Nucleus accumbens (tissue), 56 donors: ENCODE measurements at regions not wholly inside any gene's neighbourhood (a gene's known extent, or its start where the extent isn't known, plus 50 kb on each side); places are given as distances from the start of the nearest gene placed in this dataset.

Source experiments
- DNase-seq, 56 donors: peaks; one replicate each; lab custom pipeline; 2025; lab: John Stamatoyannopoulos, UW

DNA sequence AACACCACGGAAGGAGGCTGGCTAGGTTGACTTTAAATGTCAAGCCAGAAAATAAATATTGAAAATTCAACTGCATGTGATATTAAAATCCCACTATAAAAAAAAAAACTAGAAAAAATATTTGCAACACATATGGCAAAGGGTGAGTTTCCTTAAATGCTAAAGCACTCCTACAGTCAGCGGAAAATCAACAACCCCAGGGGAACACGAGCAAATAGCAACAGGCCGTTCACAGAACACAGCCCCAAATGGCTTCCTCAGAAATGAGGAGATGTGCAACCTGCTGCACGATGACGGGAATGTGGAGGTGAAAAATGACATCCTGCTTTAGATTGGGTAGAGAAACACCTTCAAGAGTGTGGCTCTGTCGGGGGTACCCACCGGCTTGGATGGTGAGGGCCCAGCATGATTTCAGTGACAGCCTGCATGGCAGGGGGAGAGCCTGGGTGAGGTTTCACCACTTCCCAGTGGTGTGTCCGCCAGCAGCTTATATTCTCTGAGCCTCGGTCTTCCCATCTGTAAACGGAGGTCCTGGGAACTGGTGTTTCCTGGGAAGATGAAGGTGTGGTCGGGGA lies 157.9 kb upstream of the GLI2 start:
- no peak for DNase-seq

- DNase-seq: no peak
Measured at GRCh38 chr2:120578576-120579352, 156.9 kb upstream of the GLI2 start.

GRCh38 chr2:120579916-120580685 lies 155.6 kb upstream of the GLI2 start:
- peak in 6 of 56 donors; percentile 5 to 32 (median 20) for DNase-seq

DNA sequence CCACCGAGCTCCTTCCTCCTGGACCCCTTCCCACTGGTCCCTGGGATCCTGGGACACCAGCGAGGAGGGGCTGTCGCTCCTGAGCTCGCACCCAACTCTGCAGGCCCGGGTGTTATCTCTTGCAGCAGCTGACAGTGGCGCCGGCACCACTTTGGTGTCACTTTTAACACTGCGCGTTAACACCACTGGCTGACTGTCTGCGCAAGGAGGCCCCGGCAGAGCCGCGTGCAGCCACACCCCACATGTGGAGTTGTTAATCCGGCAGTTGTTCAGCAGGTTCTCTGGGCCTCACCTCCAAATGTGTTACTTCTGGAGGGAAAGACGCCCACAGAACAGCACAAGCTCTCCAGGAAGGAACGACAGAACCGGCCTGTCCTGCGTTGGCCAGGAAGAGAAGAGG lies 155.0 kb upstream of the GLI2 start:
- DNase-seq: no peak

DNA sequence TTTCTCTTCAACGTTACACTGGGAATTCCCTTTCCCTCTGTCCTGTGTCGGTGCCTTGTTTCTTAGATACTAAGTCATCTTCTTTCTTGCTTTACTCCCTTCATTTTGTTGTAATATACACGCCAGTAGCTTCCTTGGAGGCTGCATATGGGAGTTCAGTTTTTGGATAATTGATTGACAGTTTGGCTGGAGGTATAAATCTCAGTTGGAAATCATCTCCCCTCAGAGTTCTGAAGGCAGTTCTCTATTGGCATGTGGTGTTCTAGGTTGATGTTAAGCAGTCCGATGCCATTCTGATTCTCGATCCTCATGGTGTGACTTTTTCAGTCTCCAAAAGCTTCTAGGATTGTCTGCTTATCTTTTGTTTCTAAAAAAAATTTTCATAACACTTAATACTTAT lies 152.5 kb upstream of the GLI2 start:
- no peak for DNase-seq

DNA sequence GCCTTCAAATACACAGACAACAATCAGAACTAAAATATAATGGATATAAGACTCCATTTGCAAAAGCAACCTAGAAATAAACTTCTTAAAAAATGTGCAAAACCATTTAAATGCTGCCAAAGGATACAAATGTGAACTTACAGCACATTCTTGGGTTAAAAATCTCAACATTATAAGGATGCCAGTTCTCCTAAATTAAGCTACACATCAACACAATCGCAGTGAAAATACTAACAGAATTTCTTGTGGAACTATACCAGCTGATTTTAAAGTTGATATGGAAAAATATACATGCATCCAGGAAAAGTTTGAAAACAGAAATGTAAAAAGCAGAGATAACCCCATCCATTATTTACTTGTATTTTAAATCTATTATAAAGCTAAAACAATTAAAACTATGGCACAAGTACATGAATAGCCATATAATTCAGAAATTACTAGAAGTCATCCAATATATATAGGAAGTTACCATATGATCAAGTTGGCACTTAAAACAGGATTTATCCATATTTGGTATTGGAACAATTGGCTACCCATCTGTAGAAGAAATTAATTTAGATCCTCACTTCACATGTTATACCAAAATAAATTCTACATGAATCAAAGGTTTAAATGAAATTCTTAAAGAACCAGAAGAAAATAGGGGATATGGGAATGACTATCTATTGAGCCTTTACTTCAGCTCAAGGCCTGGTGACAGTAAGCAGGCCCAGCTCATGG lies 151.7 kb upstream of the GLI2 start:
- no peak for DNase-seq

- no peak for DNase-seq
Measured at GRCh38 chr2:120586507-120587278, 149.0 kb upstream of the GLI2 start.

DNA sequence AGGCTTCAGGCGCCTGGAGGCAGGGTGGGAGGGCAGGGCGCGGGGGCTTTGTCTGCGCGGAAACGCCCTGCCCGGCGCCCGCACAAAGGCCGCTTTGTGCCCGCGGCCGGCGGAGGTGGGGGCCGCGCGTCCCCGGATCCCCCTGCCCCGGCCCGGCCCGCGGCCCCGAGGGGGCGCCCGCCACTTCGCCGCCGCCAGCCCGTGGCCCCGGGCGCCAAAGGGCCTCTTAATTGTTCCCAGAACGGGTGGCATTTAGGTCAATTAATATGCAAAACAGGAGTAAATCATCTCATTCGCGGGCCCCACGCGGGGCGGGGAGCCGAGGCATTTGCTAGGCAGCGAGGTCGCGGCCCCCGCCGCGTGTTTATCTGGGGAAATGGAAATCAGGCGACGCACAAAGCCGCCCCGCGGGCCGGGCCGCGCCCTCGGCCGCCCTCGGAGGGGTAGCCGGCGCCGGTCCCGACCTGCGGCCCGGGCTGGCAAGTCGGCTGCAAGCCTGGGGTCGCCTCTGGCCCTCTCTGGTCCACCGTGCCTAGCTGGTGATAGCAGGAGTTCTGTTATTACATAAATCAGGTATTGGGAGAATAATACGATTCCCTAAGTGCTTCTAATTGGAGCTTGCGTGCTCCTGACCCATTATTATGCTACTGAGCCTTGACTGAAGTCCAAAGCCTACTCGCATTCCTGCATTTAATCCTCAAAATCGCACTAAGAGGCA lies 148.2 kb upstream of the GLI2 start:
- peak in 20 of 56 donors; percentile 7 to 68 (median 28) for DNase-seq

GRCh38 chr2:120587997-120588336 lies 147.7 kb upstream of the GLI2 start:
- DNase-seq: no peak

DNA sequence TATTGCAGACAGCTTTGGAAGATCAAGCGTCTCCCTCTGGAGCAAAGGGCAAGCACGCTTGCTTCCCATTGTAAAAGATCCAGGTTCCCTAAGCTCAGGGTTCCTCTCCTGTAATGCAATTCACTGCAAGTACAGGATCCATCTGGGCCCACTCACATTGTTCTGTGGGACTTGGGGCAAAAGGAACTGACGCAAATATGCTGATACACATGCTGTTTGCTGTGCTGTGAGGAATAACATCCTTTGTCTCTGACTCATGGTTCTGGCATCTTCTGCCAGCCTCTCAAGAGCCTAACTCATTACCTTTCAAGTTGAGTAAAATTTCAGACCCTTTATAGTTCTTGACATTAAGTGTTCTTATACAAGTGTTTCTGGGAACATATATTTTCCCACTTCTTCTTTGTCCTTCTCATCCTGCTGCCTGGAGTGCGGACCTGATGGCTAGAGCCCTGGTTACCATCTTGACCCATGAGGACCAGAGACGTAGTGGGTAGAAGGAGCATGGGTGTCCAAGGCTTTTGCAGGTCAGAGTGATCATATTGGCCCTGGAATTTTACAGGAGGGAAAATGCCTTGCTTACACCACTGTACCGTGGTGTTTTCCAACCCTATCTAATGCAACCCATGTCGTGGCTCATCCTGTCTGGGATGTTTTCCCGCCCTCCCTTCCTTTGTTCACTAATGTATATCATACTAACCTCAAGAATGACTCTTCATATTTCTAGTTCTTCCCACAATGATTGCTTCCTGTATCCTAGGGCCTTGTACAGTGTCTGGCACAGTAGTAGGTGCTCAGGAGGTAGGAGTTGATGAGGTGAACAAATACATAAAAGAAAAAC lies 145.7 kb upstream of the GLI2 start:
- no peak for DNase-seq

- no peak for DNase-seq
Measured at GRCh38 chr2:120590841-120591240, 144.8 kb upstream of the GLI2 start.

- DNase-seq: no peak
Measured at GRCh38 chr2:120591572-120591971, 144.1 kb upstream of the GLI2 start.

DNA sequence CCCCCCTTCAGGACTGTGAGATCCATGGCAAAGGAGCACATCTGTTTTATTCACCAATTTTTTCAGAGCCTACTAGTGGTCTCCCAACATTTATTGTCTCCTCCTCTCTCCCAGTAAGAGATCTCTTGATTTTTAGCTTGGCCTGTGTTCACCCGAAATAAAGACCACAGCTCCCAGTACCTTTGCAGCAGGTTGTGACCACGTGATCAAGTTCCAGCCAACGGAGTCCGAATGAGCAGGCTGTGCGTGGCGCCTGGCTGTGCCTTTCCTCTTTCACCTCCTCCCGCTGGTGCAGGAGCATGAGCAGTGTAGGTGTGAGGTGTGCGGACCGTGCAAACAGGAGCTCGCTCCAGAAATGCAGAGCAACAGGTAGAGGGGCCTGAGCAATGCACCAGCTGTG lies 143.6 kb upstream of the GLI2 start:
- DNase-seq: no peak

GRCh38 chr2:120593921-120594686 lies 141.6 kb upstream of the GLI2 start:
- DNase-seq: no peak

DNA sequence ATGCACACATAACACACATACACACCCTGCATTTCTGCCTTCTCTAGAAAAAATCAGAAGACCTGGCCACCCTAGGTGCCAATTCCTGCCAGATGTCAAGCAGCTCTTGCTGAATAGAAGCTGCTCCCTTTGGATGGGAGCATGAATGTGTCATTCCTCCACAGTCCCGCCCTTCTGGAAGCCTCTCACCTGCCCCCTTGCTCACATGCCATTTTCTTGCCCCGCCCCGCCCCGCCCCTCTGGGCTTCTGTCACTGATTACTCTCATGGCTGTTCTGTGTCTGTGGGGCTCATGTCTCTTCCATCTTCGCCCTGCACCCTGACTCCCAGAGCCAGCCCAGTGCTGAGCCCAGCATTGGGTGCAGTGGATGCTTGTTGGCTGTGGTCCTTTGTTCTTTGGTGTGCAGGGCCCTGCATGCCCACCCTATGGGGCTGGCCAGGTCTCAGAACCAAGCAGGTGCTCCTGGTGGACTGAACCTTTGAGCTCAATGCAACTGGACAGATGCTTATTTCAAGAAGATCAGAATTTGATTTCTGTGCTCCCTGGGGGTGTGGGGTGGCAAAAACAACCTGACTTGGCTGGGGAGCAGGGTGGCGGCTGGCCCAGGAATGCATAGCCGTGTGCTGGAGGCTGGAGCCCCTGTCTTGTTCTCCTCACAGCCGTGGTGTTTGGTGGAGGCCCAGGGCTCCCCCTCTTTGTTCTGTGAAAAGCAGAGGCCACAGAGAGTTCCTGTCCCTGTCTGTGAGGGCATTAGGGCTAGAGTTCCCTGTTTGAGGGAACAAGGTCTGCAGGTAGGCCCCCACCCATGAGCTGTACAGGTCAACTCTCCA lies 140.6 kb upstream of the GLI2 start:
- no peak for DNase-seq

DNA sequence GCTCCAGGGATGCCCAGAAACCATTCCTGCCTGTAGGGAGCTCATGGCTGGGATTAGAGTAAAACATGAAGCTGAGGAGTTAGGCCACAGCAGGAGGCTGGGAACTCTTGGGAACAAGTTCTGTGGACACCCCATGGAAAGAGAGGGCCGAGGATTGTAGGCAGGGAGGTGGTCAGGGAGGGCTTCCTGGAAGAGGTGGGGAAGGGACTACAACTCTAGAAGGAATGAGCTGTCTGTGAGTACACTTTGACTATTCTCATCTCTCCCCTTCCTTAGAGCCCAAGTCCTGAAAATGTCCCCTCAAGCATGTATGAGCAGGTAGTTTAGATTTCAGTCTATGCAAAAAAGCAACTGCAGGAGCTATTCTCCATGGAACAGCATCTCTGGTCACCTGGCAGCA lies 139.9 kb upstream of the GLI2 start:
- no peak for DNase-seq

GRCh38 chr2:120596191-120596811 lies 139.4 kb upstream of the GLI2 start:
- peak in 32 of 56 donors; percentile 11 to 62 (median 36) for DNase-seq
